ENCODE measurements at regions not wholly inside any gene's neighbourhood (a gene's known extent, or its start where the extent isn't known, plus 50 kb on each side); places are given as distances from the start of the nearest gene placed in this dataset.
A peak's percentile ranks its signal among the peaks of the same experiment; 100 is the strongest.
"Not testable (repeated sequence)": the region's sequence is repeated elsewhere in the genome, so short reads cannot be mapped to it uniquely, and the experiment has no call there.

- no peak for DNase-seq
These were observed 71.9 kb downstream of the DYNAP start for GRCh38 chr18:54662986-54663385.

DNA sequence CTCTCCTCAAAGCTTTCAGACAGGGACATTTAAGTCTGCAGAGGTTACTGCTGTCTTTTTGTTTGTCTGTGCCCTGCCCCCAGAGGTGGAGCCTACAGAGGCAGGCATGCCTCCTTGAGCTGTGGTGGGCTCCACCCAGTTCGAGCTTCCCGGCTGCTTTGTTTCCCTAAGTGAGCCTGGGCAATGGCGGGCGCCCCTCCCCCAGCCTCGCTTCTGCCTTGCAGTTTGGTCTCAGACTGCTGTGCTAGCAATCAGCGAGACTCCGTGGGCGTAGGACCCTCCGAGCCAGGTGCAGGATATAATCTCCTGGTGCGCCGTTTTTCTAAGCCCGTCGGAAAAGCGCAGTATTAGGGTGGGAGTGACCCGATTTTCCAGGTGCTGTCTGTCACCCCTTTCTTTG, 78.7 kb downstream of the DYNAP start:
- DNase-seq: not testable (repeated sequence)

DNA sequence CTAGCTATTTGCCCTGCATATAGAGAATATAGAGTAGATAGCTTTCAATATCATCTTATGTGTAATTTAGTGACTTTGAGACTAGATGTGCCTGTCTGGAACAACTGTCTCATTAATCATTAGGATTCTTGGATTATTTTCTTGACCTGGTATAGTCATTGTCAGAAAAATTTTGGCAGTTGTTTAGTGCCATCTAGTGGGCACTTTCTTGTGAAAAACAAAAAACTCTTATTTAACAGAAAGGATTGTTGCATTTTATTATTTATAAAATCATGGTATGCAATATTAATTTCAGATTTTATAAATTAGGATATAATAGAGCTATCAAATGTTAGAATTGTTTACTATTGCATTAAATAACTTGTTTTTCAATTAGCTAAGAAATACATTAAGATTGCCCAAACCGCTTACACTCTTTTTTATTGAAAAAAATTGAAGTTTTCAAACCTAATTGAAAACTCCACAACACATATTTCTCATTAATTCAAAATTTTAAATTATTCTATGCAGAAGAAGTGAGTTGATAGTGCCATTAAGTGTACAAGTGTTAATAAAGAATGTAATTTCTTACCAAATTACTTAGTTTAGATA, 80.3 kb downstream of the DYNAP start:
- DNase-seq: peak; percentile 25

GRCh38 chr18:54672109-54672508, 81.1 kb downstream of the DYNAP start:
- peak; percentile 18 for DNase-seq

DNA sequence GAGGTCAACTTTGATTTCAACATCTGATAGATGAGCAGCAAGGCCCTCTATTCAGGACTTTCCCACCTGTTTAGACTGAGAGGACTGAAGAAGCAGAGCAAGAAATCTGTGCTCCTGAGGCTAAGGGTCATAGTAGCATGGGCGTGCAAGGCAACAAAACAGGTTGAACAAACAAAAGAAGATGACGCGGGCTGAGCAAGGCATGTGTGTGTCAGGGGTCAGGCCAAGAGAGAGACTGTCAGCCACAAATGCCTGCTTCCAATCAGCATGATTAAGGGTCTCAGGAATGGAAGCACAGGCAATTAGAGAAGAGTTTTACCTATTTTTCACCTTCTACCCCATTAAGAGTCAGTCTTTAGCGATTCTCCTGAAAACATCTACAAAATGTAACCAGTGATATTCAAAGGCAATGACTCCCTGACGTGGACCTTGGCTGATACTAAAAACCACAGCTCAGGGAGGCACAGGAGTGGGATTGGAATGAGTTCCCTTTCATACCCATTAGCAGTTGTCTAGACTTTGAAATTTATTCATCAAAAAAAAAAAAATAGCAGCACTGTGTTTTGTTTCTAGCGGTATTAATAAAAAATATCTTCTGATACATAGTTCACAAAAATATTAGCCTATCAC, 81.9 kb downstream of the DYNAP start:
- DNase-seq: no peak

- no peak for DNase-seq
These were observed 82.9 kb downstream of the DYNAP start for GRCh38 chr18:54673936-54674335.

- no peak for DNase-seq
These were observed 84.0 kb downstream of the DYNAP start for GRCh38 chr18:54675076-54675475.

GRCh38 chr18:54679318-54680149, 88.5 kb downstream of the DYNAP start:
- DNase-seq: peak; percentile 47

DNA sequence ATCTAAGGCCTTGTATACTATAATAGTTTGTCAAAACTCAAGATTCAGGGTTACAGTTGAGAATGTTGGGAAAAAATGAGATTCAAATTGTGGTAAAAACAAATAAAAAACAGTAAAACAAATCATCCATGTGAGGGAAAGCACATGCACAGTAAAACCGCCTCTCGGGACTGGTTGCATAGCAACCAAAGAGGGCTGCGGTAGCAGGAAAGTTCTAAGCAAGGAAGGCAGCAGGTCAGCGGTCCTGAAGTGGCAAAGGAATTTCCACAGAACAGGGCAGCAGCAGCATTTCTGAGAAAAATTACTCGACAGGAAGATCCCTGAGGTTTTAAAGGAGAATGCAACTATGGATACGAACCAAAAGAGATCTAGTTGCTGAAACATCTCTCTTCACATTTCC, 93.7 kb downstream of the DYNAP start:
- DNase-seq: no peak

- no peak for DNase-seq
These were observed 98.3 kb downstream of the DYNAP start for GRCh38 chr18:54689319-54689718.

GRCh38 chr18:54690198-54690597, 99.2 kb downstream of the DYNAP start:
- DNase-seq: no peak

- no peak for DNase-seq
These were observed 101.4 kb downstream of the DYNAP start for GRCh38 chr18:54692463-54692862.

DNA sequence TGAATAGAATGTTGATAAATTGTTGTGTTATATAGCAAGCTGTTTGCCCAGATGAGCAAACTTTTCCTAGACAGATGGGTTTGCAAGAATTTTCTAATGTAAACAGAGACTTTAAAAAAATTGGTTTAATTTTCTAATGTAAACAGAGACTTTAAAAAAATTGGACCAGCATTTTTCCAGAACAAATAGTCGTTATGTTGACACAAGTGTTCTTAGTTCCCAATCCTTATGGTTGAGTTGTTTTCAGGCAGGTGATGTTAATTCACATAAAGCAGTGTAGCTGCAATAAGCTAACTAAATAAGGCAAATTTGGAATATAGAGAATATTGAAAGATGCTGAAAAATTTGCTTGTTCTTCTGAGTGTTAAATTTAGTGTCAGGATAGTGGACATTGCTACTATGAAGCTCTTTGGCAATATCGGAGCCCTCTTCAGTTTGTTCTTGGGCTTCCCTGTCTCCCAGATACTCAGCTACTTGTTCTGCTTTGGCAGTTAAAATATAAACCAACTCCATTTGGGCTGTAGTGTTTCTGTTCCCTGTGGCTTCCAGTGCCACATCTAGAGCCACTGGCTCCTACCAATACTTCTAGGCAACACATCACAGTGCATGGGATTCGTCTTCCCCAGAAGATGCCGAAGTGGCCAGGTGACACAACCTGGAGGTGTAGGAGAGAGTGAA, 105.7 kb downstream of the DYNAP start:
- DNase-seq: no peak

DNA sequence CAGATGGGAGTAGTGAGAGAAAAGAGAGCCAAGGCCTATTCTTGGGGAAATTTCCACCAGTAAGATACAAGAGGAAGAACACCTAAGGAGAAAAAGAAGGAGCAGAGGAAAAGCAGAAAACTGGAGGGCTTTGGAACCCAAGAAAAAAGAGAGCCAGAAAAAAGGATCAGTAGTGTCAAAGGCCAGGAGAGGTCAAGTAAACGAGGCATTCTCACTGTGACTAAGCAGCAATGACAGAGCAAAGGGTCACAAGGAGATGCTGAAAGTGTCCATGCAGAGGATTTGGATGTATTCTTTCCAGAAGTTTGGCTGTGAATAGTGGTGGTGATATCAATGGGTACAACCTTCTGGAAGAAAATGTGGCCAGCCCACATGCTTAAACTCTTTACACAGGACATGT, 109.5 kb downstream of the DYNAP start:
- DNase-seq: no peak

DNA sequence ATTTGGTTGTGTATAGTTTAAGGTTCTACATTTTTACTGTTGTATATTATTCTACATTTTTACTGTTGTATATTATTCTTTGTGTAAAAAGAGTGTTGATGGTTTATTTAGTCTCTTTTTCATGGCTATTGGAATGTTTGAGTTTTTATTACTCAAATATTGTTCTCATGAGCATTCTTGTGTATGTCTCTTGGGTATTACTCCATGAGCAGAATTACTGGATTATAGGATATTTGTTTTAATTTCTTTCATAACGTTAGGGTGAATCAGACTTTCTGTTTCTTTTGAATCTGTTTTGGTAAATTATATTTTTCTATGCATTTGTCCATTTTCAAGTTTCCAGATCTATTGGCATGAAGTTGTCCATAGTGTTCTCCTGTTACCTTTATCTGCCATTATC, 111.6 kb downstream of the DYNAP start:
- no peak for DNase-seq

GRCh38 chr18:54710074-54710899, 118.0 kb upstream of the RAB27B start:
- DNase-seq: no peak

DNA sequence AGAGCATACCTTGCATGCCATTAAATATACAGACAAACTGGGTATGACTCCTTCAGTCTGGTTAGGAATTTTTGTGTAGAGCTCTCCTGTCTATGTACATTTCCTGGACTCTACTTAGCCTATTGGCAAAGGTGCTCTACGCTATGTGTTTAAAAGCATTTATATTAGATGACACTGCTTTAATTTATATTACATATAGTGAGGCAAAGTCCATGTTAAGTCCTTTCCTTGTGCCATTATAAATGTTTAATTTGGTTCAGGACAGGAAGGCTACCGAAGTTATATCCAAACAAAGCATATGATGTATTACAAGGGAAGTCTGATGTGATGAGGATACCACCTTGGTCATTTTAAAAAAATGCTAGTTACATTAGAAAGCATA, 117.4 kb upstream of the RAB27B start:
- no peak for DNase-seq

- peak; percentile 9 for DNase-seq
These were observed 116.0 kb upstream of the RAB27B start for GRCh38 chr18:54712306-54712705.

DNA sequence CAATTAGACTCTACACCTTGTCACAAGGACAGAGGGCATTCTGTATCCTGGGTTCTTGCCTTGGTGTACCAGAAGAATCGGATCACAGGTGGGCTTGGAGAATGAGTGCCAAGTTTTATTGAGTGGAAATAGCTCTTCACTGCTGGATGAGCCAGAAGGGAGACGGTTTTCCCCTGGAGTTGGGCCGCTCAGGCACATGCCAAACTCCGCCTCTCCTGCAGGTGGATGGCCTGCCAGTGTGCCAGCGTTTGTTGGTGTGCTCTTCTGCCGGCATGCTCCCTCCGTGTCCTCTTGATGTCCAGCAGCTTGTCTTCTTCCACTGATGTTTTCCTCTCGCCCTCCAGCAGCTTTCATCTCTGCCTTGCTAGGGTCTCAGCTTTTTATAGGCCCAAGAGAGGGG, 115.5 kb upstream of the RAB27B start:
- no peak for DNase-seq

DNA sequence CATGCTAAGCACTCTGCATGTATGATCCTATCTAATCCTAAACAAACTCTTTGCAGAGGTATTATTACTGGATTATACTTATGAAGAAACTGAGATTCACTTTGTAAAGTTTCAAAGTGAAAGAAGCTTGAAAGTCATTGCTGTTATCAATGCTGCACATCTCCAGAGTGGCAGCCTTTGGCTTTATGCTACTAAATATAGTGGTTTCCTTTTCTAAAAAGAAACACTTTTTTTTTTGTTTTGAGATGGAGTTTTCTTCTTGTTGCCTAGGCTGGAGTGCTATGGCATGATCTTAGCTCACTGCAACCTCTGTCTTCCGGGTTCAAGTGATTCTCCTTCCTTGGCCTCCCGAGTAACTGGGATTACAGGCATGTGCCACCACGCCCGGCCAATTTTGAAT, 114.9 kb upstream of the RAB27B start:
- peak; percentile 42 for DNase-seq

- no peak for DNase-seq
These were observed 113.4 kb upstream of the RAB27B start for GRCh38 chr18:54714851-54715250.

DNA sequence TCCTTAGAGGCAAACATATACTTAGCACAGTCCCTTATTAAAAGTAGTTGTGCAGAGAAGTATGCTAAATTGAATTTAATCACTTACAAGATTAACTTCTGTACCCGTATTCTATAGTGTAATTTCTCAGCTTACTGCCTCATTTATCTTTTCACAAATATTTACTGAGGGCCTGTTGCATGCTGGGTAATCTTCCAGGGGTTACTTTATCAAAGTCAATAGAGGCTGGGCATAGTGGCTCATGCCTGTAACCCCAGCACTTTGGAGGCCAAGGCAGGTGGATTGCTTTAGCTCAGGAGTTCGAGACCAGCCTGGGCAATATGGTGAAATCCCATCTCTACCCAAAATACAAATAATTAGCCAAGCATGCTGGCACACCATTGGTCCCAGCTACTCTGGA, 111.7 kb upstream of the RAB27B start:
- DNase-seq: no peak
